Caco-2 (cell line): ENCODE measurements at regions not wholly inside any gene's neighbourhood (a gene's known extent, or its start where the extent isn't known, plus 50 kb on each side); places are given as distances from the start of the nearest gene placed in this dataset.

ENCODE experiments used
- BruUV-seq: library from RNA; stranded (reverse); fragments of 400-500 nt; replicated peaks from 2 replicates; lab custom pipeline; 2021; lab: Mats Ljungman, UMichigan
- CTCF ChIA-PET: fragments of 300-600 bp; sonication (Branson Sonifier 250); formaldehyde crosslinking; loops from one replicate; lab custom pipeline; 2022; ENCODE audit warnings: antibody characterized with exemption; lab: Charles Lee
- POLR2A ChIA-PET: fragments of 300-600 bp; sonication (Branson Sonifier 250); formaldehyde crosslinking; loops from one replicate; lab custom pipeline; 2022; ENCODE audit warnings: antibody characterized with exemption; lab: Charles Lee
- DNase-seq, 2 experiments: peaks; one replicate each; pipeline versions ENCODE4 v3.0.0 to v3.0.0-alpha.2; 2020 to 2022
- H3K27me3 ChIP-seq: replicated peaks from 2 replicates; pipeline ENCODE4 v1.6.0; 2011; ENCODE audit warnings: low read length; ENCODE audit not compliant: control insufficient read depth, insufficient read depth
- H3K36me3 ChIP-seq: 2 replicates; pipeline ENCODE4 v1.5.1; 2011; ENCODE audit warnings: low read length; ENCODE audit not compliant: control insufficient read depth, insufficient read depth
- H3K4me1 ChIP-seq: fragments of 250-450 bp; sonication (Bioruptor Pico); 2 replicates; pipeline ENCODE4 v1.5.1; 2020; ENCODE audit warnings: mild to moderate bottlenecking
- H3K4me3 ChIP-seq: 2 replicates; pipeline ENCODE4 v1.5.1; 2011; ENCODE audit warnings: low read depth, mild to moderate bottlenecking, control low read depth, low read length
- H3K9me3 ChIP-seq: fragments of 250-450 bp; sonication (Bioruptor Pico); 2 replicates; pipeline ENCODE4 v1.5.1; 2020; ENCODE audit warnings: mild to moderate bottlenecking, moderate library complexity
- H3K27ac Mint-ChIP-seq: one replicate; pipeline ENCODE4 v1.8.0; 2022; ENCODE audit warnings: mixed read lengths; ENCODE audit not compliant: unreplicated experiment
- H3K27me3 Mint-ChIP-seq: one replicate; pipeline ENCODE4 v1.8.0; 2022; ENCODE audit warnings: mixed read lengths; ENCODE audit not compliant: insufficient read depth, unreplicated experiment
- H3K36me3 Mint-ChIP-seq: one replicate; pipeline ENCODE4 v1.8.0; 2022; ENCODE audit warnings: mild to moderate bottlenecking, mixed read lengths; ENCODE audit not compliant: insufficient read depth, unreplicated experiment
- H3K4me1 Mint-ChIP-seq: one replicate; pipeline ENCODE4 v1.8.0; 2022; ENCODE audit warnings: low read depth, mixed read lengths; ENCODE audit not compliant: unreplicated experiment
- H3K4me3 Mint-ChIP-seq: one replicate; pipeline ENCODE4 v1.8.0; 2022; ENCODE audit warnings: mild to moderate bottlenecking, moderate library complexity, mixed read lengths; ENCODE audit not compliant: unreplicated experiment
- H3K9me3 Mint-ChIP-seq: one replicate; pipeline ENCODE4 v1.8.0; 2022; ENCODE audit warnings: mixed read lengths; ENCODE audit not compliant: unreplicated experiment
- CTCF ChIP-seq, 2 experiments: fragments of 200-600 bp in 1 of 2; IDR thresholded peaks; 1 replicate in 1 of 2; 2 replicates in 1 of 2; pipeline versions ENCODE4 v1.5.1 to v1.8.0; 2011 to 2022; ENCODE audit warnings: antibody characterized with exemption in 1 of 2, control low read depth in 1 of 2, inconsistent platforms in 1 of 2, low read depth in 1 of 2, low read length in 1 of 2, mild to moderate bottlenecking in 1 of 2, moderate library complexity in 1 of 2; ENCODE audit not compliant: insufficient read depth in 1 of 2, severe bottlenecking in 1 of 2, unreplicated experiment in 1 of 2
- intact Hi-C: fragments of 100-400 bp; cut with micrococcal nuclease; formaldehyde crosslinking; loops from one replicate; pipeline ENCODE4 v1.10.0; 2022; ENCODE audit not compliant: unreplicated experiment

DNA sequence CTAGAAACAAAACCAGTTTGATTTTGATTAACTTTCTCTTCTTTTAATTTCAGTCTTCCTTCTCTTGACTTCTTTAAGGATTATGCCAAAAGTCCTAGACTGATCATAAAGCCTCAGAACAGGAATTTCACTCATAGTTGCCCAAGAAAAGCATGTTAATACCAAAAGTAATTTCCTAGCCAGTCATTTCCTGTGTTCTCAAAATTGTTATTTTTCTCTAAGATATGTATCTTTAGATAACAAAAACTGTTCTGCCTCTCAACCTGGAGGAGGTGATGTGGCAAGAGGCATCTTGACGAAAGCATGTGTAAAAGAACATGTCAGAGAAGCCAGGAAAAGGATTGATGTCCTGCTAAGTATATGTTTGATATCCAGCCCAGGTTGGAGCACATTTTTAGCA is 78.0 kb upstream of the IPO9 start:
- Histone ChIP-seq H3K4me3 (no peak overlapping the region), H3K27me3 (no peaks in the 10 kb centered on the region), H3K4me1 (no peaks in the 10 kb centered on the region), H3K36me3 (no peaks in the 10 kb centered on the region), H3K9me3 (no peaks in the 10 kb centered on the region)
- H3K9me3 Mint-ChIP-seq = no peaks in the 10 kb centered on the region
- no peak overlapping the region for H3K4me3 Mint-ChIP-seq
- no TSS peak for BruUV-seq
- ChIA-PET CTCF (no interaction called here), POLR2A (no interaction called here)
- H3K36me3 Mint-ChIP-seq = no peaks in the 10 kb centered on the region
- intact Hi-C loops = no loop called here
- no peak overlapping the region for H3K27ac Mint-ChIP-seq
- DNase-seq = no peak
- TF ChIP-seq CTCF (IDR thresholded peaks at IDR 0.05; ENCODE audit: insufficient read depth in 1 of 2, low read depth in 1 of 2, low read length in 1 of 2, severe bottlenecking in 1 of 2, unreplicated experiment in 1 of 2) = no peak
- peaks cover 7% of the 10 kb centered on the region for H3K4me1 Mint-ChIP-seq
- H3K27me3 Mint-ChIP-seq = no peaks in the 10 kb centered on the region

- intact Hi-C loops = no loop called here
- H3K4me3 ChIP-seq = no peak overlapping the region
- H3K27ac Mint-ChIP-seq = no peak overlapping the region
- ChIA-PET POLR2A (interaction anchor here (0.6 kb wide), 1 partner anchor 213 kb away, joined by 3 read pairs; no protein-coding TSS in a partner anchor), CTCF (interaction anchor here (0.6 kb wide), 1 partner anchor 50 kb away, joined by 3 read pairs; no protein-coding TSS in a partner anchor)
- BruUV-seq = no TSS peak
- no peaks in the 10 kb centered on the region for H3K36me3 ChIP-seq
- peaks cover 3% of the 10 kb centered on the region for H3K27me3 Mint-ChIP-seq
- H3K4me1 Mint-ChIP-seq = peaks cover 11% of the 10 kb centered on the region
- H3K9me3 Mint-ChIP-seq = no peaks in the 10 kb centered on the region
- DNase-seq = peak in 1 of 2 experiments; percentile 29
- H3K27me3 ChIP-seq = no peaks in the 10 kb centered on the region
- no peaks in the 10 kb centered on the region for H3K9me3 ChIP-seq
- H3K4me3 Mint-ChIP-seq = no peak overlapping the region
- no peaks in the 10 kb centered on the region for H3K36me3 Mint-ChIP-seq
- no peaks in the 10 kb centered on the region for H3K4me1 ChIP-seq
- no peak for TF ChIP-seq CTCF (IDR thresholded peaks at IDR 0.05; ENCODE audit: insufficient read depth in 1 of 2, low read depth in 1 of 2, low read length in 1 of 2, severe bottlenecking in 1 of 2, unreplicated experiment in 1 of 2)
Measured at GRCh38 chr1:201751872-201752271, 77.1 kb upstream of the IPO9 start.

GRCh38 chr1:201752333-201752732 is 76.6 kb upstream of the IPO9 start:
- Histone ChIP-seq H3K4me1 (no peaks in the 10 kb centered on the region), H3K4me3 (no peak overlapping the region), H3K9me3 (no peaks in the 10 kb centered on the region), H3K36me3 (no peaks in the 10 kb centered on the region), H3K27me3 (no peaks in the 10 kb centered on the region)
- Mint-ChIP-seq H3K36me3 (no peaks in the 10 kb centered on the region), H3K27ac (no peak overlapping the region), H3K9me3 (no peaks in the 10 kb centered on the region), H3K27me3 (peaks cover 3% of the 10 kb centered on the region), H3K4me1 (peaks cover 13% of the 10 kb centered on the region), H3K4me3 (no peak overlapping the region)
- DNase-seq = no peak
- POLR2A ChIA-PET = interaction anchor here (0.6 kb wide), 1 partner anchor 17 kb away, joined by 3 read pairs; no protein-coding TSS in a partner anchor
- no TSS peak for BruUV-seq
- no peak for TF ChIP-seq CTCF (IDR thresholded peaks at IDR 0.05; ENCODE audit: insufficient read depth in 1 of 2, low read depth in 1 of 2, low read length in 1 of 2, severe bottlenecking in 1 of 2, unreplicated experiment in 1 of 2)
- CTCF ChIA-PET = interaction anchor here (0.6 kb wide), 1 partner anchor 50 kb away, joined by 3 read pairs; no protein-coding TSS in a partner anchor
- intact Hi-C loops = no loop called here
